HG02870 (cell line): ENCODE measurements at regions not wholly inside any gene's neighbourhood (a gene's known extent, or its start where the extent isn't known, plus 50 kb on each side); places are given as distances from the start of the nearest gene placed in this dataset.
"Not testable (repeated sequence)": the region's sequence is repeated elsewhere in the genome, so short reads cannot be mapped to it uniquely, and the experiment has no call there.

Experiments used
- ATAC-seq: cut with Tn5 transposase; IDR thresholded peaks from one replicate; pipeline ENCODE4 v1.9.1; 2021; ENCODE audit warnings: mild to moderate bottlenecking, moderate library complexity; ENCODE audit not compliant: unreplicated experiment

GRCh38 chr5:82959466-82959865 is 117.7 kb downstream of the TMEM167A start:
- ATAC-seq: no peak

GRCh38 chr5:82956600-82956999 is 120.6 kb downstream of the TMEM167A start:
- no peak for ATAC-seq

- no peak for ATAC-seq
Observed at GRCh38 chr5:82952326-82952725, 124.9 kb downstream of the TMEM167A start.

GRCh38 chr5:82944267-82944666 is 132.9 kb downstream of the TMEM167A start:
- ATAC-seq: not testable (repeated sequence)

- no peak for ATAC-seq
Observed at GRCh38 chr5:82942083-82942881, 134.9 kb downstream of the TMEM167A start.

- ATAC-seq: no peak
Observed at GRCh38 chr5:82938901-82939725, 138.1 kb downstream of the TMEM167A start.

GRCh38 chr5:82932473-82933220 is 144.5 kb downstream of the TMEM167A start:
- not testable (repeated sequence) for ATAC-seq

- no peak for ATAC-seq
Observed at GRCh38 chr5:82931110-82931509, 146.1 kb downstream of the TMEM167A start.

GRCh38 chr5:82925061-82925411 is 152.2 kb downstream of the TMEM167A start:
- ATAC-seq: no peak

- no peak for ATAC-seq
Observed at GRCh38 chr5:82924226-82925060, 152.8 kb downstream of the TMEM167A start.

GRCh38 chr5:82922086-82922734 is 155.0 kb downstream of the TMEM167A start:
- no peak for ATAC-seq

- ATAC-seq: no peak
Observed at GRCh38 chr5:82918311-82919031, 158.7 kb downstream of the TMEM167A start.

- ATAC-seq: peak; percentile 83
Observed at GRCh38 chr5:82917584-82917983, 159.6 kb downstream of the TMEM167A start.

GRCh38 chr5:82913971-82914370 is 163.2 kb downstream of the TMEM167A start:
- ATAC-seq: no peak

- ATAC-seq: no peak
Observed at GRCh38 chr5:82912462-82912861, 164.7 kb downstream of the TMEM167A start.

- ATAC-seq: no peak
Observed at GRCh38 chr5:82911910-82912309, 165.3 kb downstream of the TMEM167A start.

GRCh38 chr5:82910905-82911304 is 166.3 kb downstream of the TMEM167A start:
- ATAC-seq: no peak

- no peak for ATAC-seq
Observed at GRCh38 chr5:82910491-82910890, 166.7 kb downstream of the TMEM167A start.

- no peak for ATAC-seq
Observed at GRCh38 chr5:82909771-82910170, 167.4 kb downstream of the TMEM167A start.
